HCT116 (cell line): ENCODE measurements at regions not wholly inside any gene's neighbourhood (a gene's known extent, or its start where the extent isn't known, plus 50 kb on each side); places are given as distances from the start of the nearest gene placed in this dataset.

Source experiments
- ATAC-seq: fragments of 200-7000 bp; cut with Tn5 transposase; 2 replicates; pipeline ENCODE4 v1.9.1; 2020; ENCODE audit warnings: mild to moderate bottlenecking, moderate library complexity
- BruUV-seq: library from RNA; stranded (reverse); fragments of 400-500 nt; replicated peaks from 2 replicates; lab custom pipeline; 2021; lab: Mats Ljungman, UMichigan
- CTCF ChIA-PET: fragments of 300-600 bp; sonication (Branson Sonifier 250); formaldehyde crosslinking; loops from one replicate; lab custom pipeline; 2021; ENCODE audit warnings: antibody characterized with exemption; lab: Charles Lee
- POLR2A ChIA-PET: fragments of 300-600, 350-600 bp; sonication (Branson Sonifier 250); formaldehyde crosslinking; loops from one replicate; lab custom pipeline; 2021; ENCODE audit warnings: antibody characterized with exemption; lab: Charles Lee
- RAD21 ChIA-PET, 2 experiments: fragments of 300-600 bp; sonication (Branson Sonifier 250); formaldehyde crosslinking; loops; one replicate each; lab custom pipeline; 2023; ENCODE audit warnings: low total read pairs in 2 of 2; ENCODE audit not compliant: uncharacterized antibody in 2 of 2, unreplicated experiment in 2 of 2, low non-redundant PET in 1 of 2; lab: Charles Lee
- DNase-seq: peaks from one replicate; pipeline ENCODE4 v3.0.0-alpha.2; 2010; ENCODE audit warnings: low read depth, low spot score
- H2AFZ ChIP-seq: fragments of 200-600 bp; shearing (Covaris generic), sonication (generic); 2 replicates; pipeline ENCODE4 v1.6.1; 2017; ENCODE audit warnings: low read depth, mixed run types, mixed read lengths, antibody characterized with exemption, low read length; ENCODE audit not compliant: poor library complexity, severe bottlenecking
- H3K27ac ChIP-seq: 2 replicates; pipeline ENCODE4 v1.5.1; 2012; ENCODE audit warnings: low read depth, low read length
- H3K27me3 ChIP-seq: fragments of 200-600 bp; sonication (generic); 2 replicates; pipeline ENCODE4 v1.6.1; 2016; ENCODE audit warnings: mixed run types, low read length, mixed read lengths; ENCODE audit not compliant: insufficient read depth
- H3K36me3 ChIP-seq, 2 experiments: fragments of 200-500 bp in 1 of 2; fragments of 200-600 bp in 1 of 2; sonication (Bioruptor generic) in 1 of 2; sonication (generic) in 1 of 2; 2 replicates each; pipeline versions ENCODE4 v1.5.1 to v1.6.1; 2014 to 2016; ENCODE audit warnings: low read length in 2 of 2, inconsistent platforms in 1 of 2, mixed read lengths in 1 of 2, mixed run types in 1 of 2; ENCODE audit not compliant: insufficient read depth in 2 of 2, control insufficient read depth in 1 of 2
- H3K4me1 ChIP-seq, 2 experiments: fragments of 200-600 bp in 1 of 2; sonication (generic) in 1 of 2; 2 replicates each; pipeline versions ENCODE4 v1.5.1 to v1.6.1; 2012 to 2017; ENCODE audit warnings: low read length in 2 of 2, inconsistent platforms in 1 of 2, mild to moderate bottlenecking in 1 of 2, mixed read lengths in 1 of 2, mixed run types in 1 of 2, moderate library complexity in 1 of 2; ENCODE audit not compliant: insufficient read depth in 2 of 2, control insufficient read depth in 1 of 2
- H3K4me2 ChIP-seq: fragments of 200-600 bp; sonication (generic); 2 replicates; pipeline ENCODE4 v1.6.1; 2017; ENCODE audit warnings: mixed run types, low read length, mixed read lengths
- H3K4me3 ChIP-seq, 2 experiments: fragments of 200-600 bp in 1 of 2; sonication (generic) in 1 of 2; replicated peaks in 1 of 2; 2 replicates each; pipeline ENCODE4 v1.5.1; 2011 to 2016; ENCODE audit warnings: low read length in 2 of 2, control low read depth in 1 of 2, low read depth in 1 of 2, mild to moderate bottlenecking in 1 of 2, mixed read lengths in 1 of 2, mixed run types in 1 of 2
- H3K79me2 ChIP-seq: fragments of 200-600 bp; sonication (generic); 2 replicates; pipeline ENCODE4 v1.6.1; 2017; ENCODE audit warnings: mild to moderate bottlenecking, mixed run types, low read length, moderate library complexity, mixed read lengths; ENCODE audit not compliant: insufficient read depth
- H3K9ac ChIP-seq: fragments of 200-600 bp; sonication (generic); 2 replicates; pipeline ENCODE4 v1.6.1; 2016; ENCODE audit warnings: low read length, mixed read lengths
- H3K9me2 ChIP-seq: fragments of 200-600 bp; sonication (generic), shearing (Covaris generic); 2 replicates; pipeline ENCODE4 v1.6.1; 2017; ENCODE audit warnings: mixed run types, mild to moderate bottlenecking, moderate library complexity; ENCODE audit not compliant: insufficient read depth
- H3K9me3 ChIP-seq, 2 experiments: fragments of 200-500 bp in 1 of 2; fragments of 200-600 bp in 1 of 2; sonication (Bioruptor generic) in 1 of 2; sonication (generic) in 1 of 2; 2 replicates each; pipeline ENCODE4 v1.6.1; 2014 to 2017; ENCODE audit warnings: low read length in 2 of 2, mixed read lengths in 2 of 2, inconsistent platforms in 1 of 2, low read depth in 1 of 2, mild to moderate bottlenecking in 1 of 2, mixed run types in 1 of 2, moderate library complexity in 1 of 2; ENCODE audit not compliant: control insufficient read depth in 1 of 2, insufficient read depth in 1 of 2
- H4K20me1 ChIP-seq: fragments of 200-600 bp; sonication (generic), shearing (Covaris generic); 2 replicates; pipeline ENCODE4 v1.6.1; 2017; ENCODE audit warnings: mixed run types, mild to moderate bottlenecking, moderate library complexity; ENCODE audit not compliant: insufficient read depth
- EZH2phosphoT487 ChIP-seq: fragments of 200-600 bp; IDR thresholded peaks from 2 replicates; pipeline ENCODE4 v1.6.1; 2018; ENCODE audit warnings: antibody characterized with exemption, borderline replicate concordance
- FOSL1 ChIP-seq: IDR thresholded peaks from 2 replicates; pipeline ENCODE4 v1.6.1; 2012; ENCODE audit warnings: low read depth
- MAX ChIP-seq: IDR thresholded peaks from 2 replicates; pipeline ENCODE4 v1.6.1; 2012
- SP1 ChIP-seq: IDR thresholded peaks from 2 replicates; pipeline ENCODE4 v1.6.1; 2012; ENCODE audit warnings: low read depth
- ZFX ChIP-seq: fragments of 450-650 bp; IDR thresholded peaks from 2 replicates; pipeline ENCODE4 v1.6.1; 2017
- intact Hi-C: fragments of 100-400 bp; cut with micrococcal nuclease; formaldehyde crosslinking; loops from 2 replicates; pipeline ENCODE4 v1.10.0; 2022
- TF ChIP-seq, protein P1 (sequence below), 3 experiments: fragments of 200-600 bp in 1 of 3; sonication (generic) in 1 of 3; IDR thresholded peaks in 2 of 3; conservative IDR thresholded peaks in 1 of 3; 2 replicates each; pipeline ENCODE4 v1.5.1; 2012 to 2017; ENCODE audit warnings: low read depth in 2 of 3, low read length in 2 of 3, antibody characterized with exemption in 1 of 3, borderline replicate concordance in 1 of 3, control low read depth in 1 of 3, mild to moderate bottlenecking in 1 of 3, mixed read lengths in 1 of 3, mixed run types in 1 of 3, moderate library complexity in 1 of 3; ENCODE audit not compliant: insufficient read depth in 1 of 3

- BruUV-seq = no TSS peak
- Histone ChIP-seq H3K4me1 (no peaks in the 10 kb centered on the region), H4K20me1 (no peaks in the 10 kb centered on the region), H3K9me3 (no peaks in the 10 kb centered on the region), H3K4me3 (no peak overlapping the region), H3K27ac (no peak overlapping the region), H2AFZ (no peak overlapping the region), H3K27me3 (no peaks in the 10 kb centered on the region), H3K4me2 (no peak overlapping the region), H3K36me3 (no peaks in the 10 kb centered on the region), H3K9ac (no peak overlapping the region), H3K79me2 (no peaks in the 10 kb centered on the region), H3K9me2 (no peaks in the 10 kb centered on the region)
- CTCF ChIA-PET = no interaction called here
- ATAC-seq (no peak), DNase-seq (no peak)
- TF ChIP-seq ZFX (no peak), MAX (no peak), SP1 (no peak), FOSL1 (no peak), EZH2phosphoT487 (no peak)
- TF ChIP-seq, protein P1, sequence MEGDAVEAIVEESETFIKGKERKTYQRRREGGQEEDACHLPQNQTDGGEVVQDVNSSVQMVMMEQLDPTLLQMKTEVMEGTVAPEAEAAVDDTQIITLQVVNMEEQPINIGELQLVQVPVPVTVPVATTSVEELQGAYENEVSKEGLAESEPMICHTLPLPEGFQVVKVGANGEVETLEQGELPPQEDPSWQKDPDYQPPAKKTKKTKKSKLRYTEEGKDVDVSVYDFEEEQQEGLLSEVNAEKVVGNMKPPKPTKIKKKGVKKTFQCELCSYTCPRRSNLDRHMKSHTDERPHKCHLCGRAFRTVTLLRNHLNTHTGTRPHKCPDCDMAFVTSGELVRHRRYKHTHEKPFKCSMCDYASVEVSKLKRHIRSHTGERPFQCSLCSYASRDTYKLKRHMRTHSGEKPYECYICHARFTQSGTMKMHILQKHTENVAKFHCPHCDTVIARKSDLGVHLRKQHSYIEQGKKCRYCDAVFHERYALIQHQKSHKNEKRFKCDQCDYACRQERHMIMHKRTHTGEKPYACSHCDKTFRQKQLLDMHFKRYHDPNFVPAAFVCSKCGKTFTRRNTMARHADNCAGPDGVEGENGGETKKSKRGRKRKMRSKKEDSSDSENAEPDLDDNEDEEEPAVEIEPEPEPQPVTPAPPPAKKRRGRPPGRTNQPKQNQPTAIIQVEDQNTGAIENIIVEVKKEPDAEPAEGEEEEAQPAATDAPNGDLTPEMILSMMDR (IDR thresholded peaks at IDR 0.05 in 2 of 3, conservative IDR thresholded peaks at IDR 0.05 in 1 of 3; ENCODE audit: borderline replicate concordance in 1 of 3, insufficient read depth in 1 of 3, low read depth in 2 of 3, low read length in 2 of 3) = no peak
- POLR2A ChIA-PET = no interaction called here
- intact Hi-C loops = no loop called here
- RAD21 ChIA-PET = no interaction called here
These were observed 131.9 kb downstream of the TMEM26 start for GRCh38 chr10:61321041-61321857.

GRCh38 chr10:61320257-61320587, 133.0 kb downstream of the TMEM26 start:
- ATAC-seq (no peak), DNase-seq (no peak)
- no peaks in the 10 kb centered on the region for H3K36me3 ChIP-seq
- intact Hi-C loops = no loop called here
- no peaks in the 10 kb centered on the region for H3K27me3 ChIP-seq
- CTCF ChIA-PET = no interaction called here
- RAD21 ChIA-PET = no interaction called here
- H3K4me3 ChIP-seq = no peak overlapping the region
- BruUV-seq = no TSS peak
- no peaks in the 10 kb centered on the region for H3K9me2 ChIP-seq
- H4K20me1 ChIP-seq = no peaks in the 10 kb centered on the region
- H3K9me3 ChIP-seq = no peaks in the 10 kb centered on the region
- H3K4me2 ChIP-seq = no peak overlapping the region
- no peaks in the 10 kb centered on the region for H3K79me2 ChIP-seq
- H2AFZ ChIP-seq = no peak overlapping the region
- no peak overlapping the region for H3K27ac ChIP-seq
- H3K9ac ChIP-seq = no peak overlapping the region
- TF ChIP-seq, protein P1 (IDR thresholded peaks at IDR 0.05 in 2 of 3, conservative IDR thresholded peaks at IDR 0.05 in 1 of 3; ENCODE audit: borderline replicate concordance in 1 of 3, insufficient read depth in 1 of 3, low read depth in 2 of 3, low read length in 2 of 3) = no peak
- POLR2A ChIA-PET = no interaction called here
- H3K4me1 ChIP-seq = no peaks in the 10 kb centered on the region
